GM21447 (cell line): ENCODE measurements at regions not wholly inside any gene's neighbourhood (a gene's known extent, or its start where the extent isn't known, plus 50 kb on each side); places are given as distances from the start of the nearest gene placed in this dataset.
"Not testable (repeated sequence)": the region's sequence is repeated elsewhere in the genome, so short reads cannot be mapped to it uniquely, and the experiment has no call there.

ENCODE experiments used
- ATAC-seq: cut with Tn5 transposase; IDR thresholded peaks from one replicate; pipeline ENCODE4 v1.9.1; 2021; ENCODE audit not compliant: unreplicated experiment

DNA sequence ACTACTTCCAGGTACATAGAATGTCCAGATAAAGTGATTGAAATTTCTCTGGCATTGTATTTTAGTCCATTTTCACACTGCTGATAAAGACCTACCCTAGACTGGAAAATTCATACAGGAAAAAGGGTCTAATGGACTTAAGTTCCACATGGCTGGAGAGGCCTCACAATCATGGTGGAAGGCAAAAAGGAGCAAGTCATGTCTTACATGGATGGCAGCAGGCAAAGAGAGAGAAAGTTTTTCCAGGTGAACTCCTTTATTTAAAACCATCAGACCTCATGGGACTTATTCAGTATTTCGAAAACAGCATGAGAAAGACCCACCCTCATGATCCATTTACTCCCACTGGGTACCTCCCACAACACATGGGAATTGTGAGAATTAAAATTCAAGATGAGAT, 1359.7 kb upstream of the RAG2 start:
- no peak for ATAC-seq

DNA sequence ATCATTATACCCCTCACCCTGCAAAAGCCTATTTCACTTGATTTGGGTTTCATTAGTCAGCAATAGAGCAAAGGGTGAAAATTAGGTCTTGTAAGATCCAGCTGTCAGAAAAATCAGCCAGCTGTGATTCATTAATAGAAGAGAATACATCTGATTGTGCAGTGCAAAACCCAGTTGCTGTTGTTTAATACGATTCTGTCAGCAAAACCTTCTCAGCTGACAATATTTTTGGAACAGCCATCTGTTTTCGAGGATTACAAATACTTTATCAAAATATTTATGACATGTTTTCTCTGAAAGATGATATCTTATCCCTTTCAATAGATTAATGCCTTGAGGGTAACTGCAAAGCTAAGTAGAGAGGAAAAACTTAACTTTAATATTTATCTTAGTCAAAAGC, 1354.0 kb upstream of the RAG2 start:
- ATAC-seq = no peak

DNA sequence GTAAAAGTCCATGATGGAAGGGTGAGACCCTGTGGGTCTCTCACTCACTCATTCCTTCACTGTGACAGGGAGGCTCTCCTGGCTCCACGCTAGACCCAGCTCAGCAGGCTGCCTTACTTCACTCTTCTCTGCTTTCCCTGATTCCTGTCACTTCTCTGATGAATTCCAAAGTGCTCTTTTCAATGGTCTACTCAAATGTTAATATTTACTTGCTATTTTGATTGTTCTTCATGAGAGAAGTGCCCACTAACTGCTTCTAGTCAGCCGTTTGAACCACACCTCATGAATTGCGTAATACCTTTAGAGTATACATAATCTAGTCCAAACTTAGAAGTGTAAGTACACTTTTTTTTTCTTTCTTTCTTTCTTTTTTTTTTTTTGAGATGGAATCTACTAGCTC, 1350.2 kb upstream of the RAG2 start:
- ATAC-seq = no peak

DNA sequence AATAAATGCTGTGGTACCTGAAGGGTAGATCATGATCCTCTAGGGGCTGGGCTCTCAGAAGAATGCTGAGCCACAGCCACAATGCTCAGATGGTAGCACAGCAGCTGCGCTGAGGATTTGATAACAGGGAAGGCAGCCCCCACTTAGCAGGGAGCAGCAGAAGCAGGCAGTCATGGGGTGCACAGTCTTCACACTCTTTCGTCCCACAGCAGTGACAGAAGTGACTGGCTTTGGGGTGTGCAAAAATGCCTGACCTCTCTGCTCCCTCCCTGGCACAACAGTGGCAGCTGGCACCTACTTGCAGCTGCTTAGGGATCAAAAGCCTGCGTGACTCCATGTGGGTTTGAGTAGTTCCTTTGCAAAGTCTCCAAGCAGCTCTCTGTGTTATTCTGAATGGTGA, 1349.8 kb upstream of the RAG2 start:
- ATAC-seq = no peak

DNA sequence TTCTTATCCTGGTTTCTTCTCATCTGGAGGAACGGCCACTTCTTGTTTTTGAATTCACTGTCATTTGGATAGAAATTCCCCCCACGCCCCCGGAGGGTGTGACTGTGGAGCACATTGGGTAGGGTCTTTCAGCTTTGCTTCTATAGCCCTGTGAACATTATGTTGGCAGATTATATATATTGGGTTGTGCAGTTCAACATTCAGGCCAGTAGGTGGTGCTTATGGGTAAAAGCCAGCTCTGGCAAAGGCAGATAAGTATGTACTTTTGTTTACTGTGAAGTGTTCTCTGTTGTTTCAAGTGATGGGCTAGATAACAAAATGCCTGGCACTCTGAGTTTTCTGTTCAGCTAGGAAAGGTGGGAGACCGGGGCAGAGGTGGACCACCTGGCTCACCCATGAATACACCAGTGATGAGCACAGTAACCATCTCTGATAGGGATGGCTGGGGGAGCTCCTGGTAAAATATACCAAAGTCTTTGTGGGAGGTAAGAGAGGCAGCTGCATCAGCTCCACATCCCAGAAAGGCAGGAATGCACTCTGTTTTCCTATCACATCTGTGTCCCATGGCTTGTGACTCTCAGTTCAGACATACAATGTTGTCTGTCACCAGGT, 1348.2 kb upstream of the RAG2 start:
- ATAC-seq = no peak

DNA sequence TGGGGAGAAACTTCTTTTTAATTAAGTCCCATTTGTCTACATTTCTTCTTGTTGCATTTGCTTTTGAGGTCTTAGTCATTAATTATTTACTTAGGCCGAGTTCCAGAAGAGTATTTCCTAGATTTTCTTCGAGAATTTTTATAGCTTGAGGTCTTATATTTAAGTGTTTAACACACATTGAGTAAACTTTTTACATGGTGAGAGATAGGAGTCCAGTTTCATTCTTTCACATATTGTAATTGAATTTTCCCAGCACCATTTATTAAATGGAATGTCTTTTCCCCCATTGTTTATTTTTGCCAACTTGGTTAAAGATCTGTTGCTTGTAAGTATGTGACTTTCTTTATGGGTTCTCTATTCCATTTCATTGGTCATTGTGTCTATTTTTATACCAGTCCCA, 1344.0 kb upstream of the RAG2 start:
- ATAC-seq = no peak

DNA sequence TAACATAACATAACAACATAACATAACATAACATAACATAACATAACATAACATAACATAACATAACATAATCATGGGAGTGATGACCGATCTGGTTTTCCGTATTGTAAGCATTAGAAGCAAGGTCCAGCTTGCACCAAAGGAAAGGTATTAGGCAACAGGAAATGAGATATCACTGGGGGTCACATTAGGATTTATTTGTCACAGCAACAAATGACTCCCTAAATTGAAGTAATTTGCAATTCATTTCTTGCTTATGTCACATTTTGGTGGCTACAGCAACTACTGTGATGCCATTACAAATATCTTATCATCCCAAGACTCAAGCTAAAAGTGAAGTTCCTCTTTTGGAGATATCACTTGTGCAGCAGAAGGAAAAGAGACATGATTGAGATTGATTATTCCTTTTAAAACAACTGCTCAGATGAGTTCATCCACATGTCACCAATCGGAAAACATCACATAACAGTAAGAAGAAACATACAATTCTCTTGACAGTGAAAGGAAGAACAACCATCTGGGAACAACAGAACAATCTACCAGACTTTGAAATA, 1331.1 kb upstream of the RAG2 start:
- no peak for ATAC-seq

DNA sequence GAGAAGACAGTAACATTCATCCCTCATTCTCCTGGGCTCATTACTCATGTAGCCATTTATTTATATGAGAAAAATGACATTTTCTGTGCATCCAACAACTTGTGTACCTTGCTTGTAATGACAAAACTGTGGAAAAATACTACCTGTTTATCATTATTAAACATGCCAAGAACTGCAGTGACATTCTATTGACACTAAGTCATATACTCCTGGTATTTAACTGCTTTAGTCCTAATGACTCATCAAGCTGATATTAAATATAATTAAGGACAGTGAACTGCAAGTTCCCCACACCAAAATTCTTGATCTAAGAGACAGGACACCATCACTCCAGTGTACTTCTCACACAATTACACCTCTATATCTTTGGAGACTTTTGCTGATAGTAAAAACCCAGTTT, 1328.7 kb upstream of the RAG2 start:
- no peak for ATAC-seq

DNA sequence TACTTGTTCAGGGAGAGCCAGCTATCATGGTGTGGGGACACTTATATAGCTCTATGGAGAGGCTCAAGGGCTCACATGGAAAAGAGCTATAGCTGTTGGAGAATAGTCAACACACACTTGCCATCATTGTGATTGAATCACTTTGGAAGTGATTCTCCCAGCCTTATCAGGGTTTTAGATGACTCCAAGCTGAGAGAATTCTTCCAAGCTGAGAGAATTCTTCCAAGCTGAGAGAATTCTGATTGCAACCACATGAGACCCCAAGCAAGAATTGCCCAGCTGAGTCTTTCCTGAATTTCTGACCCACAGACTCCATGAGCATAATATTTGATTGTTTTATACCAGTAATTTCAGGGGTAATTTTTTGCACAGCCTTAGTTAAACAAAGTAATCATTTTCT, 1318.3 kb upstream of the RAG2 start:
- no peak for ATAC-seq

DNA sequence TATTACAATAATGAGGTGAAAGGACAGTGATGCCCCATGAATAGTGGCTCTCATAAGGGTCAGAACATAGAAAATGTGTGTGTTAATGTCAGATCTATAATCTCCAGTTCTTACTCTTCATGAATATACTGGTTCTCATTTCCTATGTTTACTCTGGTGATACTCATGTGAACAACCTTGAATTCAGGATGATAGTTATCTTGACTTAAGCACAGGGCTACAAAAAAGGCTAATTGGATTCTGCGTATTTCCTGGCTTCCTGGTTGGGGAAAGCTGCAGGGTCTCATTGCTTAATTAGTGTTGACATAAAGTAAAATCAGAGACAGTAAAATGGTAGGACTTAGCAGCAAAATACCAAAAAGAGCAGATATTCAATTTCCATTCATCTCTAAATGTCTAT, 1316.8 kb upstream of the RAG2 start:
- no peak for ATAC-seq

DNA sequence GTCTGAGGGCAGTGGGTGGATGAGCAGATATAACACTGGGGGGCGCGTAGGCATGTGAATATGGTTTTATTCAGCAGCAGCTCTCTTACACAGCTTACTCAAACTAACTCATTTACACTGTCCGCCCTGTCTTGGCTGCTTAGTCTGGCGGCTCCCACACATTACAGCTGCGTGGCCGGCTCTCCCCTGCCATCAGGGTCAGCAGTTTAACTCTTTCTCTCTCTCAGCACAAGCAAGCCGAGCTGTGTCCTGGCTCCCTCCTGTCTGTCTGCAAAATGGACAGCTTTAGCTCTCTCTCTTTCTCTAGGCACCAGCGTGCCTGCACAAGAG, 1310.1 kb upstream of the RAG2 start:
- no peak for ATAC-seq

DNA sequence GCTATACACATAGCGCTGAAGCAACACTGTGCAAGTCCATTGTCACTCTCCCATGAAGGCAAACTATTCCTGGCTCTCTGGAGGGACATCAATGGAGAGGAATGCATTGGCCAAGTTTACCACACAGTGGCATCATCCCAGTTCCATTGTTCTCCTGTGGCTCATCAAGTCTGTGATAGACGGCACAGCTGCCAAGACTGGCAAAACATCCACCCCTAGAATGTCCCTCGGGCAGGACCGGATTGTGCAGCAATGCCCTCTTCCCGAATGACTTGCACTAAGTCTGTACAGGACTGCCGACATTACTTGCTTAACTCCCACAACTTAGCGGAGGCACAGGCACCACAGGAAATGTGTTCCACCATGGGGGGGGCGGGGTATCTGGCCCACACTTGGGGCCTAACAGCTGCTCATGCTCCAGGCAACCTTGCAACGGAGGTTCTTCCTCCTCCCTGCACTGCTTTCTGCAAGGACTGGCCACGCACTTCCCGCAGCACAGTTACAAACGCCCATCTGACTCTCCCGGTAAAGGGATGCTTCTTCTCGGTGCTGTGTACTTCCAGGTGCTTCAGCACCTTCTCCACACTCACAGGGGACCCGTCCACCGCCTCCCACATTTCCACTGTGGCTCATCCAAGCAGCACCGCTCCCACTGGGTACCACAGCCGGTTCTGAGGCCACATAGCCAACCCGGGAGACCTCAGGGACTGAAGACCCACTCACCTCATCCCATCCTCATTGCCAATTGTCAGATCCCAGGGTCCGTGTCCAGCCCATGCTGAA, 1309.6 kb upstream of the RAG2 start:
- no peak for ATAC-seq

DNA sequence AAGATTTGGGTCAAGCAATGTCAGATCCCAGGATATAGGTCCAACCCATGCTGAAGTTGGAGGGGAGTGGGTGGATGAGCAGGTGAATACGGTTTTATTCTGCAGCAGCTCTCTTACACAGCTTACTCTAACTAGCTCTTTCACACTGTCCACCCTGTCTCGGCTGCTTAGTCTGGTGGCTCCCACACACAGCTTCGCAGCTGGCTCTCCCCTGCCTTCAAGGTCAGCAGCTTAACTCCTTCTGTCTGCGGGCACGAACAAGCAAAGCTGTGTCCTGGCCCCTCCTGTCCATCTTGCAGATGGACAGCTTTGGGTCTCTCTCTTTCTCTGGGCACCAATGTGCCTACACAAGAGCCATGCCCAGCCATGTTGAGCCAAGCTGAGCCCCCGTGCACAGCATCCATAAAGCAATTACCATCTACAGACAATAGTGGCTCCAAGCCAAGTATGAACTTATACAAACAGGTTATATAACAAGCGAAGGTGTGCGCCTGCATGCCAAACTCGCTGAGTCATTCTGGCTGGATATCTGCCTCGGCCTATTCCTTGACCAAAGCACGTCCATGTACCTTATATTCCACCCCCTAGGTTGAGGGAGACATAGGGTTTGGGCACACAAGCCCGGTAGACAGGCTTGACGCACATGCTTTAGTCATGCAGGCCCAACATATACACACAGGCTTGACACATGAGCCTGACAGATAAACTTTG, 1307.8 kb upstream of the RAG2 start:
- ATAC-seq = no peak

DNA sequence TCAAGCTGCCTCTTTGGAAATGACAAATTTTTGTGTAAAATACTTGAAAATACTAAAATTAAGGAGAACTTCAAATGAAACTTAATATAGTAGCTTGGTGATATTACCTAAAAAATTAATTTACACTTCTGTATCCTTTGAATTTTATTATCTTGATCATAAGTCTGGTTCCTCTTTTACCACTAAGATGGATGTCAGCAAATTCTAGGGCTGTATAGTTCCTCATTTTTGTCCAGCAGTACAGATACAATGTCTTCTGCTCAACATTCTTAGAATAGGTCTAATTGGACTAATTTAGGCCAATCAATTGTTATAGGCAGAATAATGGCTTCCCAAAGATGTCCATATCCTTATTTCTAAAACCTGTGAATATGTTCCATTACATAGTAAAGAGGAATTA, 1298.0 kb upstream of the RAG2 start:
- no peak for ATAC-seq

DNA sequence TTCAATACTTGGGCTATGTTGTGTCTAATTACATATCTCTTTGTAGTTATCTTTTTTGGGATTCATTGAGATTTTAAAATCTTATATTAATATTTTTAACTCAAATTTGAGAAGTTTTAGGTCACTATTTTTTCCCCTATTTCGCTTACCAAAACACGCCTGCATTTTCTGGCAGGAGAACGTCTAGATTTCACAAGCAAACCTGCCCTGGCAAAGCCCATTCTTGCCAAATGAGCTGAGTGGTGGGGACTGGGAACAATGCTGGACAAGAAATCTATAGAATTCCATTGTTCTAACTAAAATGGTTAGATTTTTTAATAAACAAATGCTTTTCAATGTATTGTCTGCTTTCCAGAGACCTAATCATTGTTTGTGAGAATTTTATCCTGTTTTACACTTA, 1283.7 kb upstream of the RAG2 start:
- ATAC-seq = no peak

DNA sequence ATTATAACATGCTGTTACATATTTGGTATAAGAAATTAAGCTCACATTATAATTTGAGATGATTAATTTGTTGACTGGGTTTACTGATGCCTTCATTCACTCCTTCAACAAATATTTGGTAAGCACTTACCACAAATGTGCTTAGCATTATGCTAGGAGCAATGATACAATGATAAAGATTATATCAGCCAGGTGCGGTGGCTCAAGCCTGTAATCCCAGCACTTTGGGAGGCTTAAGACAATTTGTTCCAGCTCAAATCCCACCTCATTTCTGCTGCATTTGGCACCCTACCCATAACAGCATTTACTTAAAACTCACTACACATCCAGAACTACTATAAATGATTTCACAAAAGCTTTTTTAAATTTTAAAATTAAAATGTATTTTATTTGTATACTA, 1263.6 kb upstream of the RAG2 start:
- ATAC-seq = no peak

DNA sequence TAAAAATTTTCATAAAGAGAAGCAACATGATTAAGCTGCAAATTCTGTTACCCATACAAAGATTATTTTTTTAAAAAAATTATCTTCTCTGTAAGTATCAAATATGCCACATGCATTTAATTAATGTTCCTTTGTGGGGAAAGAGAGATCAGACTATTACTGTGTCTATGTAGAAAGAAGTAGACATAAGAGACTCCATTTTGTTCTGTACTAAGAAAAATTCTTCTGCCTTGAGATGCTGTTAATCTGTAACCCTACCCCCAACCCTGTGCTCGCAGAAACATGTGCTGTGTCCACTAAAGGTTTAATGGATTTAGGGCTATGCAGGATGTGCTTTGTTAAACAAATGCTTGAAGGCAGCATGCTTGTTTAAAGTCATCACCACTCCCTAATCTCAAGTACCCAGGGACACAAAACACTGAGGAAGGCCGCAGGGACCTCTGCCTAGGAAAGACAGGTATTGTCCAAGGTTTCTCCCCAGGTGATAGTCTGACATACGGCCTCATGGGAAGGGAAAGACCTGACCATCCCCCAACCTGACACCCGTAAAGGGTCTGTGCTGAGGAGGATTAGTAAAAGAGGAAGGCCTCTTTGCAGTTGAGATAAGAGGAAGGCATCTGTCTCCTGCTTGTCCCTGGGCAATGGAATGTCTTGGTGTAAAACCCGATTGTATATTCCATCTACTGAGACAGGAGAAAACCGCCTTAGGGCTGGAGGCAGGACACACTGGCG, 1260.9 kb upstream of the RAG2 start:
- not testable (repeated sequence) for ATAC-seq

DNA sequence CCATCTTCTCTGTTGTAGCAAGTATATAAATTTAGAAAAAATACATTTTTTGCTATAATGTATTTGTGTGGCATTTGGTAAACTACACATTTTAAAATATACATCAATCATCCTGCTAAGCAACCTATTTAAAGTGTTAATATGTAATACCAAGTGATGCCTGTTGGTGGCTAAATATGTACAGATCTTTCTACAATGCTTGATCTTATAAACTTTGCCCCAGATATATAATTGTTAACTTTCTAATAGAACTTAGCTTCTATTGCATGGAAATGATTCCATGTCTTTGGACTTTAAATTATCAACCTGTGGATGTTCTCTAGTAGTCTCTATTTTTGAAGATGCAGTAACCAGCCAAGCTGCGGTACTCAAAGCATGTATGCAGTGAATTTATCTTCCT, 1260.4 kb upstream of the RAG2 start:
- ATAC-seq = no peak

DNA sequence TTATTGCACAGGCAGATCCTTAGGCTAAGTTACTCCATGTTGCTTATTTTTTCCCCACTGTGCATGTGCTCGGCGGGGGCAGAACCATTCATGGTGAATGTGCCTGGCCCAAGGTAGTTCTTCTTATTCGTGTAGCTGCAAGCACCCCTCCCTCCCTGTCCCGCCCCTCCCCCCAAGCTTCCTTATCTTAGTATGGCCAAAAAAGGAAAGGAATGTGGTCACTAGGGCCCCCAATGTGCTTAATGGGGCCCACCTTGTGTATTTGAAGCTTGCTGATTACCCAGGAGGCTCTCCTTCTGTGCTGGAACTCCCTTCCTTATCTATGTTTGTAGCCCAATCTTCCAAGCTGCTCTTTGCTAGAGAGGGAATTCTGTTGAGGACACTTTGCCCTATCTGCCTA, 1259.7 kb upstream of the RAG2 start:
- ATAC-seq = no peak

DNA sequence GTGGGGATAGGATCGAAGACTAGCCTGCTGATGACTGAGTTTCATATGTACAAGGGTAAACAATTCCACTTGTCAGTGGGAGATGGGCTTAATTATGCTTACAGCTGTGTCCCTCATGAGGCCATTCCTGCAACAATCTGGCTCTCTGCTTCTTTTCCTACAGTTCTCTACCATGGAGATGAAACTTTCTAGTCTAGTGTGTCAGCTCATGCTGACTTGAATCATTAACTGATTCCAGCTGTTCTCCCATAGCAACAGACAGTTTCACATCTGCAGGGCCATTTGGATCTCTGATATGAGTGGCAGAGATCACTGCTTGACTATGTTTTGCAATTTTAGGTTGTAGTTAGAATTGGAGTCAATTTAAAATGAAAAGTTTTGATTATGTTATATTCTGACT, 1251.7 kb upstream of the RAG2 start:
- no peak for ATAC-seq

DNA sequence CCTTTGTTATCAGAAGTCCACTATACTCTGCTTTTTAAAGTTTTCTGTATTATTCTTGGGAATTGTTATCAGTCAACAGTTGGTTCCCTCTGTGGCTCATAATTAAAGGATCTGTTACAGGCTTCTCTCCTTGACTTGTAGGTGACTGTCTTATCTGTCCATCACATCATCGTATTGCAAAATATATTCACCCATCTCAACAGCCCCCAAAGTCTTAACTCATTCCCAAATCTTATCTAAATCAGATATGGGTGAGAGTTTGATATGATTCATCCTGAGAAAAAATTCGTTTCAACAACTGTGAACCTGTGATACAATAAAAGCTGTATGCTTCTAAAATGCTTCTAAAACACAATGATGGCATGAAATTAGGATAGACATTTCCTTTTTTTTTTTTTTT, 1245.6 kb upstream of the RAG2 start:
- no peak for ATAC-seq

DNA sequence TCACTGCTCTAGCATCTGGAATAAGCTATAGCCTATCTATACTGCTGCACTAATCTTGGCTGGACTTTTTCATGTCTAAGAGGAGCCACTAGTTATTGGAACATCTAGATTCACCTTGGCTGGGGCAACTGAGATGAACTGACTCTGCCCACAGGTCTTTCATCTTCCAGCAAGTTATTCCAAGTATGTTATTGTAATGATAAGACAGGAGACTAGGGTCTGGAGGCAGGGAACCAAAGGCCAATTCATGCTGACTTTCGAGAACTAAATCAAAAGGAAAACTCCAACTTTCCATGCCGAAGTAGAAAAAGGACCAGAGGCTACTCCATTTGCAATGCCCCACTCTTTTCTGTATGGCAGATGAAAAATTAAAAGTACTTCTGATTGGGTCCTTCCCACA, 1243.0 kb upstream of the RAG2 start:
- ATAC-seq = no peak
